HEK293 (cell line): ENCODE measurements at regions not wholly inside any gene's neighbourhood (a gene's known extent, or its start where the extent isn't known, plus 50 kb on each side); places are given as distances from the start of the nearest gene placed in this dataset.

ENCODE experiments used
- CTCF ChIA-PET: fragments of 350-600 bp; formaldehyde crosslinking; extraction: SDS; loops from one replicate; lab custom pipeline; 2021; ENCODE audit warnings: antibody characterized with exemption; lab: Yijun Ruan, JAX
- POLR2A ChIA-PET: fragments of 300-600 bp; formaldehyde crosslinking; extraction: SDS; loops from one replicate; lab custom pipeline; 2020; ENCODE audit warnings: antibody characterized with exemption, inconsistent platforms; lab: Yijun Ruan, JAX
- H3K27ac ChIP-seq: fragments of 200-500 bp; sonication (Bioruptor generic); 2 replicates; pipeline ENCODE4 v1.5.1; 2014; ENCODE audit warnings: low read depth, low read length, control low read depth, inconsistent platforms; ENCODE audit errors: extremely low read depth
- H3K36me3 ChIP-seq, 2 experiments: fragments of 200-500 bp in 1 of 2; sonication (Bioruptor generic) in 1 of 2; 1 replicate in 1 of 2; 2 replicates in 1 of 2; pipeline ENCODE4 v1.5.1; 2014 to 2017; ENCODE audit warnings: inconsistent platforms in 2 of 2, low read length in 2 of 2; ENCODE audit not compliant: control insufficient read depth in 2 of 2, insufficient read depth in 1 of 2
- H3K4me1 ChIP-seq: fragments of 200-500 bp; sonication (Bioruptor generic); 2 replicates; pipeline ENCODE4 v1.5.1; 2014; ENCODE audit warnings: mild to moderate bottlenecking, low read length, inconsistent platforms; ENCODE audit not compliant: control insufficient read depth, insufficient read depth
- H3K4me3 ChIP-seq: 2 replicates; pipeline ENCODE4 v1.5.1; 2011; ENCODE audit warnings: low read depth, mild to moderate bottlenecking, control low read depth, low read length, moderate library complexity
- H3K9me3 ChIP-seq: fragments of 200-500 bp; sonication (Bioruptor generic); 2 replicates; pipeline ENCODE4 v1.5.1; 2014; ENCODE audit warnings: low read depth, low read length, inconsistent platforms; ENCODE audit not compliant: control insufficient read depth, insufficient read depth
- BCL11B ChIP-seq: fragments of 450-650 bp; formaldehyde crosslinking; IDR thresholded peaks from 2 replicates; pipeline ENCODE4 v1.5.1; 2016; ENCODE audit warnings: low read depth, missing biosample characterization, missing genetic modification characterization
- HOXC10 ChIP-seq: sonication (generic); formaldehyde crosslinking; IDR thresholded peaks from 2 replicates; pipeline ENCODE4 v1.8.1; 2023; ENCODE audit warnings: mild to moderate bottlenecking, missing genetic modification reagents
- HOXD13 ChIP-seq: sonication (generic); formaldehyde crosslinking; IDR thresholded peaks from 2 replicates; pipeline ENCODE4 v1.8.0; 2022; ENCODE audit warnings: missing genetic modification reagents, borderline replicate concordance
- PRDM6 ChIP-seq: fragments of 450-650 bp; formaldehyde crosslinking; IDR thresholded peaks from 2 replicates; pipeline ENCODE4 v1.5.1; 2017; ENCODE audit warnings: missing biosample characterization, missing genetic modification characterization
- SP2 ChIP-seq: fragments of 450-650 bp; formaldehyde crosslinking; IDR thresholded peaks from 2 replicates; pipeline ENCODE4 v1.5.1; 2016; ENCODE audit warnings: missing biosample characterization, missing genetic modification characterization
- SP3 ChIP-seq: fragments of 450-650 bp; formaldehyde crosslinking; IDR thresholded peaks from 2 replicates; pipeline ENCODE4 v1.5.1; 2016; ENCODE audit warnings: missing biosample characterization, missing genetic modification characterization
- YY1 ChIP-seq: fragments of 450-650 bp; formaldehyde crosslinking; IDR thresholded peaks from 2 replicates; pipeline ENCODE4 v1.5.1; 2018; ENCODE audit warnings: missing biosample characterization, missing genetic modification characterization
- ZBTB17 ChIP-seq: fragments of 450-650 bp; formaldehyde crosslinking; IDR thresholded peaks from 2 replicates; pipeline ENCODE4 v1.5.1; 2016; ENCODE audit warnings: missing biosample characterization, missing genetic modification characterization
- ZFP3 ChIP-seq: fragments of 450-650 bp; formaldehyde crosslinking; IDR thresholded peaks from 2 replicates; pipeline ENCODE4 v1.5.1; 2016; ENCODE audit warnings: low read depth, missing biosample characterization, missing genetic modification characterization
- ZFP41 ChIP-seq: fragments of 450-650 bp; formaldehyde crosslinking; IDR thresholded peaks from 2 replicates; pipeline ENCODE4 v1.5.1; 2016; ENCODE audit warnings: missing biosample characterization, missing genetic modification characterization, borderline replicate concordance
- ZNF112 ChIP-seq: fragments of 450-650 bp; formaldehyde crosslinking; IDR thresholded peaks from 2 replicates; pipeline ENCODE4 v1.5.0; 2017; ENCODE audit warnings: missing biosample characterization, missing genetic modification characterization
- ZNF157 ChIP-seq: fragments of 450-650 bp; formaldehyde crosslinking; IDR thresholded peaks from 2 replicates; pipeline ENCODE4 v1.5.1; 2016; ENCODE audit warnings: missing biosample characterization, missing genetic modification characterization
- ZNF266 ChIP-seq: fragments of 450-650 bp; formaldehyde crosslinking; IDR thresholded peaks from 2 replicates; pipeline ENCODE4 v1.5.1; 2016; ENCODE audit warnings: missing biosample characterization, missing genetic modification characterization, low read depth
- ZNF449 ChIP-seq: fragments of 450-650 bp; formaldehyde crosslinking; IDR thresholded peaks from 2 replicates; pipeline ENCODE4 v1.5.1; 2017; ENCODE audit warnings: missing biosample characterization, mild to moderate bottlenecking, missing genetic modification characterization, moderate library complexity
- ZNF513 ChIP-seq: fragments of 450-650 bp; IDR thresholded peaks from 2 replicates; pipeline ENCODE4 v1.5.1; 2018; ENCODE audit warnings: missing biosample characterization, missing genetic modification characterization
- ZNF645 ChIP-seq: fragments of 450-650 bp; formaldehyde crosslinking; IDR thresholded peaks from 2 replicates; pipeline ENCODE4; 2016; ENCODE audit warnings: missing biosample characterization, missing genetic modification characterization
- ZNF660 ChIP-seq: fragments of 450-650 bp; IDR thresholded peaks from 2 replicates; pipeline ENCODE4 v1.5.1; 2018; ENCODE audit warnings: missing biosample characterization, mild to moderate bottlenecking, missing genetic modification characterization
- ZNF792 ChIP-seq: fragments of 450-650 bp; formaldehyde crosslinking; IDR thresholded peaks from 2 replicates; pipeline ENCODE4 v1.5.1; 2016; ENCODE audit warnings: missing biosample characterization, missing genetic modification characterization
- ZSCAN23 ChIP-seq: fragments of 450-650 bp; formaldehyde crosslinking; IDR thresholded peaks from 2 replicates; pipeline ENCODE4 v1.5.1; 2016; ENCODE audit warnings: missing biosample characterization, missing genetic modification characterization
- ZSCAN4 ChIP-seq: fragments of 450-650 bp; formaldehyde crosslinking; IDR thresholded peaks from 2 replicates; pipeline ENCODE4 v1.5.1; 2017; ENCODE audit warnings: missing biosample characterization, missing genetic modification characterization
- ZXDB ChIP-seq: fragments of 450-650 bp; formaldehyde crosslinking; IDR thresholded peaks from 2 replicates; pipeline ENCODE4 v1.5.1; 2016; ENCODE audit warnings: missing biosample characterization, missing genetic modification characterization
- TF ChIP-seq, protein P1 (sequence below): fragments of 450-650 bp; formaldehyde crosslinking; IDR thresholded peaks from 2 replicates; pipeline ENCODE4 v1.5.1; 2017; ENCODE audit warnings: missing biosample characterization, missing genetic modification characterization
- TF ChIP-seq, protein P2 (sequence below): fragments of 450-650 bp; formaldehyde crosslinking; IDR thresholded peaks from 2 replicates; pipeline ENCODE4 v1.5.1; 2016; ENCODE audit warnings: missing biosample characterization, missing genetic modification characterization
- TF ChIP-seq, protein P3 (sequence below): fragments of 450-650 bp; formaldehyde crosslinking; IDR thresholded peaks from 2 replicates; pipeline ENCODE4 v1.5.1; 2016; ENCODE audit warnings: missing biosample characterization, missing genetic modification characterization

GRCh38 chr13:64538711-64539110 lies 2691.4 kb downstream of the PCDH9 start:
- CTCF ChIA-PET: no interaction called here
- POLR2A ChIA-PET: no interaction called here
- Histone ChIP-seq H3K9me3 (no peaks in the 10 kb centered on the region), H3K27ac (no peak overlapping the region), H3K36me3 (no peaks in the 10 kb centered on the region), H3K4me3 (no peak overlapping the region), H3K4me1 (no peaks in the 10 kb centered on the region)
- TF ChIP-seq, protein P1, sequence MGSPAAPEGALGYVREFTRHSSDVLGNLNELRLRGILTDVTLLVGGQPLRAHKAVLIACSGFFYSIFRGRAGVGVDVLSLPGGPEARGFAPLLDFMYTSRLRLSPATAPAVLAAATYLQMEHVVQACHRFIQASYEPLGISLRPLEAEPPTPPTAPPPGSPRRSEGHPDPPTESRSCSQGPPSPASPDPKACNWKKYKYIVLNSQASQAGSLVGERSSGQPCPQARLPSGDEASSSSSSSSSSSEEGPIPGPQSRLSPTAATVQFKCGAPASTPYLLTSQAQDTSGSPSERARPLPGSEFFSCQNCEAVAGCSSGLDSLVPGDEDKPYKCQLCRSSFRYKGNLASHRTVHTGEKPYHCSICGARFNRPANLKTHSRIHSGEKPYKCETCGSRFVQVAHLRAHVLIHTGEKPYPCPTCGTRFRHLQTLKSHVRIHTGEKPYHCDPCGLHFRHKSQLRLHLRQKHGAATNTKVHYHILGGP (tag by site-specific recombination): no peak
- TF ChIP-seq HOXC10: no peak
- no peak for TF ChIP-seq BCL11B
- TF ChIP-seq ZBTB17 (tag by site-specific recombination): no peak
- no peak for TF ChIP-seq ZFP41
- no peak for TF ChIP-seq ZNF660 (tag by site-specific recombination)
- no peak for TF ChIP-seq ZSCAN4 (tag by site-specific recombination)
- TF ChIP-seq, protein P2, sequence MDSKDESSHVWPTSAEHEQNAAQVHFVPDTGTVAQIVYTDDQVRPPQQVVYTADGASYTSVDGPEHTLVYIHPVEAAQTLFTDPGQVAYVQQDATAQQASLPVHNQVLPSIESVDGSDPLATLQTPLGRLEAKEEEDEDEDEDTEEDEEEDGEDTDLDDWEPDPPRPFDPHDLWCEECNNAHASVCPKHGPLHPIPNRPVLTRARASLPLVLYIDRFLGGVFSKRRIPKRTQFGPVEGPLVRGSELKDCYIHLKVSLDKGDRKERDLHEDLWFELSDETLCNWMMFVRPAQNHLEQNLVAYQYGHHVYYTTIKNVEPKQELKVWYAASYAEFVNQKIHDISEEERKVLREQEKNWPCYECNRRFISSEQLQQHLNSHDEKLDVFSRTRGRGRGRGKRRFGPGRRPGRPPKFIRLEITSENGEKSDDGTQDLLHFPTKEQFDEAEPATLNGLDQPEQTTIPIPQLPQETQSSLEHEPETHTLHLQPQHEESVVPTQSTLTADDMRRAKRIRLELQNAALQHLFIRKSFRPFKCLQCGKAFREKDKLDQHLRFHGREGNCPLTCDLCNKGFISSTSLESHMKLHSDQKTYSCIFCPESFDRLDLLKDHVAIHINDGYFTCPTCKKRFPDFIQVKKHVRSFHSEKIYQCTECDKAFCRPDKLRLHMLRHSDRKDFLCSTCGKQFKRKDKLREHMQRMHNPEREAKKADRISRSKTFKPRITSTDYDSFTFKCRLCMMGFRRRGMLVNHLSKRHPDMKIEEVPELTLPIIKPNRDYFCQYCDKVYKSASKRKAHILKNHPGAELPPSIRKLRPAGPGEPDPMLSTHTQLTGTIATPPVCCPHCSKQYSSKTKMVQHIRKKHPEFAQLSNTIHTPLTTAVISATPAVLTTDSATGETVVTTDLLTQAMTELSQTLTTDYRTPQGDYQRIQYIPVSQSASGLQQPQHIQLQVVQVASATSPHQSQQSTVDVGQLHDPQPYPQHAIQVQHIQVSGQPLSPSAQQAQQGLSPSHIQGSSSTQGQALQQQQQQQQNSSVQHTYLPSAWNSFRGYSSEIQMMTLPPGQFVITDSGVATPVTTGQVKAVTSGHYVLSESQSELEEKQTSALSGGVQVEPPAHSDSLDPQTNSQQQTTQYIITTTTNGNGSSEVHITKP (tag by site-specific recombination): no peak
- TF ChIP-seq ZNF513: no peak
- no peak for TF ChIP-seq HOXD13
- TF ChIP-seq ZNF792: no peak
- TF ChIP-seq ZNF266 (tag by site-specific recombination): no peak
- TF ChIP-seq ZNF157 (tag by site-specific recombination): no peak
- TF ChIP-seq, protein P3, sequence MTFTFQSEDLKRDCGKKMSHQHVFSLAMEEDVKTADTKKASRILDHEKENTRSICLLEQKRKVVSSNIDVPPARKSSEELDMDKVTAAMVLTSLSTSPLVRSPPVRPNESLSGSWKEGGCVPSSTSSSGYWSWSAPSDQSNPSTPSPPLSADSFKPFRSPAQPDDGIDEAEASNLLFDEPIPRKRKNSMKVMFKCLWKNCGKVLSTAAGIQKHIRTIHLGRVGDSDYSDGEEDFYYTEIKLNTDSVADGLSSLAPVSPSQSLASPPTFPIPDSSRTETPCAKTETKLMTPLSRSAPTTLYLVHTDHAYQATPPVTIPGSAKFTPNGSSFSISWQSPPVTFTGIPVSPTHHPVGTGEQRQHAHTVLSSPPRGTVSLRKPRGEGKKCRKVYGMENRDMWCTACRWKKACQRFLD (tag by site-specific recombination): no peak
- TF ChIP-seq ZNF112 (tag by site-specific recombination): no peak
- no peak for TF ChIP-seq ZFP3 (tag by site-specific recombination)

GRCh38 chr13:64534302-64534701 lies 2695.8 kb downstream of the PCDH9 start:
- ChIA-PET POLR2A (no interaction called here), CTCF (no interaction called here)
- H3K36me3 ChIP-seq: no peaks in the 10 kb centered on the region
- no peaks in the 10 kb centered on the region for H3K4me1 ChIP-seq
- H3K4me3 ChIP-seq: no peak overlapping the region
- H3K27ac ChIP-seq: no peak overlapping the region
- no peaks in the 10 kb centered on the region for H3K9me3 ChIP-seq
- TF ChIP-seq SP2 (no peak), SP3 (tag by site-specific recombination) (no peak), ZBTB17 (tag by site-specific recombination) (no peak), ZXDB (tag by site-specific recombination) (no peak), ZSCAN23 (tag by site-specific recombination) (no peak), PRDM6 (tag by site-specific recombination) (no peak), ZNF449 (no peak), YY1 (tag by site-specific recombination) (no peak), ZNF645 (tag by site-specific recombination) (no peak)
